HG03469 (cell line): ENCODE measurements at regions not wholly inside any gene's neighbourhood (a gene's known extent, or its start where the extent isn't known, plus 50 kb on each side); places are given as distances from the start of the nearest gene placed in this dataset.

Experiments
- ATAC-seq: cut with Tn5 transposase; IDR thresholded peaks from one replicate; pipeline ENCODE4 v1.9.1; 2021; ENCODE audit warnings: mild to moderate bottlenecking, moderate library complexity, moderate number of reproducible peaks; ENCODE audit not compliant: unreplicated experiment

GRCh38 chrX:110430293-110431076 is 71.8 kb downstream of the RTL9 start:
- ATAC-seq, result no peak

GRCh38 chrX:110432091-110432905 is 73.7 kb downstream of the RTL9 start:
- no peak for ATAC-seq

- no peak for ATAC-seq
These were observed 74.2 kb downstream of the RTL9 start for GRCh38 chrX:110432906-110433215.

GRCh38 chrX:110435196-110435595 is 76.5 kb downstream of the RTL9 start:
- no peak for ATAC-seq

GRCh38 chrX:110436523-110436922 is 77.9 kb downstream of the RTL9 start:
- no peak for ATAC-seq

- no peak for ATAC-seq
These were observed 79.0 kb downstream of the RTL9 start for GRCh38 chrX:110437686-110438085.

- ATAC-seq, result no peak
These were observed 81.6 kb downstream of the RTL9 start for GRCh38 chrX:110440016-110440805.

GRCh38 chrX:110442635-110443034 is 84.0 kb downstream of the RTL9 start:
- peak; percentile 75 for ATAC-seq

- no peak for ATAC-seq
These were observed 86.3 kb downstream of the RTL9 start for GRCh38 chrX:110444996-110445395.

GRCh38 chrX:110448459-110448858 is 89.8 kb downstream of the RTL9 start:
- ATAC-seq, result no peak

- no peak for ATAC-seq
These were observed 90.7 kb downstream of the RTL9 start for GRCh38 chrX:110449312-110449711.

GRCh38 chrX:110450050-110450449 is 91.4 kb downstream of the RTL9 start:
- peak; percentile 79 for ATAC-seq

- ATAC-seq, result no peak
These were observed 95.7 kb downstream of the RTL9 start for GRCh38 chrX:110454336-110454735.

- no peak for ATAC-seq
These were observed 104.3 kb downstream of the RTL9 start for GRCh38 chrX:110462957-110463356.

GRCh38 chrX:110466790-110467189 is 108.1 kb downstream of the RTL9 start:
- no peak for ATAC-seq

- ATAC-seq, result no peak
These were observed 113.6 kb downstream of the RTL9 start for GRCh38 chrX:110472265-110472664.

GRCh38 chrX:110477593-110478228 is 119.1 kb downstream of the RTL9 start:
- no peak for ATAC-seq

GRCh38 chrX:110491846-110492620 is 133.4 kb downstream of the RTL9 start:
- no peak for ATAC-seq

- no peak for ATAC-seq
These were observed 146.3 kb downstream of the RTL9 start for GRCh38 chrX:110504947-110505346.
